Cardiac muscle cell (in vitro differentiated cells and primary cell): ENCODE measurements at regions not wholly inside any gene's neighbourhood (a gene's known extent, or its start where the extent isn't known, plus 50 kb on each side); places are given as distances from the start of the nearest gene placed in this dataset.

ENCODE experiments used
- DNase-seq, 2 donors: peaks; one replicate each; pipeline versions ENCODE4 v3.0.0 to v3.0.0-alpha.2; 2010 to 2017; ENCODE audit warnings: low read depth in 1 of 2, low spot score in 1 of 2
- H3K27ac ChIP-seq: fragments of 200-600 bp; sonication (generic); 2 replicates; pipeline ENCODE4 v1.5.1; 2016
- H3K27me3 ChIP-seq: fragments of 200-600 bp; sonication (generic); 2 replicates; pipeline ENCODE4 v1.6.0; 2016; ENCODE audit warnings: control low read depth
- H3K36me3 ChIP-seq: fragments of 200-600 bp; sonication (generic); 2 replicates; pipeline ENCODE4 v1.5.1; 2016; ENCODE audit warnings: control low read depth
- H3K4me1 ChIP-seq: fragments of 200-600 bp; sonication (generic); 2 replicates; pipeline ENCODE4 v1.8.1; 2017; ENCODE audit warnings: low read depth, mild to moderate bottlenecking, mixed run types
- H3K4me3 ChIP-seq: fragments of 200-600 bp; sonication (generic); 2 replicates; pipeline ENCODE4 v1.5.1; 2016; ENCODE audit warnings: mild to moderate bottlenecking
- H3K9me3 ChIP-seq: fragments of 200-600 bp; sonication (generic); 2 replicates; pipeline ENCODE4 v1.5.1; 2017; ENCODE audit warnings: low read depth, mild to moderate bottlenecking, control low read depth
- TF ChIP-seq, protein P1 (sequence below): IDR thresholded peaks from 2 replicates; pipeline ENCODE4 v1.5.1; 2012; ENCODE audit warnings: low read depth, mild to moderate bottlenecking, low read length

DNA sequence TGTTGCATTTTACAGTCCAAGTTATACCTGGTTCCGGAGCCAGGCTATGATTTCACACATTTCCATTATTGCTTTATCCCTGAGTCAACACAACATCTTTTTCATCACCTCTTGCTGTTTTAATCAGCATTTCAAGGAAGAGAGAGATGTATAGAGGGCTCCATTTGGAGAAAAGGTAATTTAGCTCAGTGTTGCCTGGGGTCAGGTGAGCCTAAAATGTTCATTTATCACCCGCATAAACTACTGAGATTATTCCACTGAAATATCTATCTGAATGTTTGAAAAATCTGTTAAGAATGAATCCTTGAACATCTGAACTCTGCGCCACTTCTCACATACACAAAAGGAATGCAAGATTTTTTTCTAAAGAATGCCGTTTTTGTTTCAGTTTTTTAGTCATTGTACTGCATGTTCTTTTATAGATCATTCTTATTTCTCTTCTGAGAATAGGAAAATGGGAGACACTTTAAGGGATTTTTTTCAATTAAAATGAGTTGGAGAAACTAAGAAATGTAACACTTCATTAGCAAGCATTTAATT, 51.5 kb upstream of the AGTR1 start:
- TF ChIP-seq, protein P1, sequence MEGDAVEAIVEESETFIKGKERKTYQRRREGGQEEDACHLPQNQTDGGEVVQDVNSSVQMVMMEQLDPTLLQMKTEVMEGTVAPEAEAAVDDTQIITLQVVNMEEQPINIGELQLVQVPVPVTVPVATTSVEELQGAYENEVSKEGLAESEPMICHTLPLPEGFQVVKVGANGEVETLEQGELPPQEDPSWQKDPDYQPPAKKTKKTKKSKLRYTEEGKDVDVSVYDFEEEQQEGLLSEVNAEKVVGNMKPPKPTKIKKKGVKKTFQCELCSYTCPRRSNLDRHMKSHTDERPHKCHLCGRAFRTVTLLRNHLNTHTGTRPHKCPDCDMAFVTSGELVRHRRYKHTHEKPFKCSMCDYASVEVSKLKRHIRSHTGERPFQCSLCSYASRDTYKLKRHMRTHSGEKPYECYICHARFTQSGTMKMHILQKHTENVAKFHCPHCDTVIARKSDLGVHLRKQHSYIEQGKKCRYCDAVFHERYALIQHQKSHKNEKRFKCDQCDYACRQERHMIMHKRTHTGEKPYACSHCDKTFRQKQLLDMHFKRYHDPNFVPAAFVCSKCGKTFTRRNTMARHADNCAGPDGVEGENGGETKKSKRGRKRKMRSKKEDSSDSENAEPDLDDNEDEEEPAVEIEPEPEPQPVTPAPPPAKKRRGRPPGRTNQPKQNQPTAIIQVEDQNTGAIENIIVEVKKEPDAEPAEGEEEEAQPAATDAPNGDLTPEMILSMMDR: no peak
- Histone ChIP-seq H3K36me3 (no peaks in the 10 kb centered on the region), H3K9me3 (no peaks in the 10 kb centered on the region), H3K27ac (no peak overlapping the region), H3K27me3 (no peaks in the 10 kb centered on the region), H3K4me1 (peaks cover 4% of the 10 kb centered on the region), H3K4me3 (no peak overlapping the region)
- no peak for DNase-seq
